ENCODE measurements at regions not wholly inside any gene's neighbourhood (a gene's known extent, or its start where the extent isn't known, plus 50 kb on each side); places are given as distances from the start of the nearest gene placed in this dataset.

DNA sequence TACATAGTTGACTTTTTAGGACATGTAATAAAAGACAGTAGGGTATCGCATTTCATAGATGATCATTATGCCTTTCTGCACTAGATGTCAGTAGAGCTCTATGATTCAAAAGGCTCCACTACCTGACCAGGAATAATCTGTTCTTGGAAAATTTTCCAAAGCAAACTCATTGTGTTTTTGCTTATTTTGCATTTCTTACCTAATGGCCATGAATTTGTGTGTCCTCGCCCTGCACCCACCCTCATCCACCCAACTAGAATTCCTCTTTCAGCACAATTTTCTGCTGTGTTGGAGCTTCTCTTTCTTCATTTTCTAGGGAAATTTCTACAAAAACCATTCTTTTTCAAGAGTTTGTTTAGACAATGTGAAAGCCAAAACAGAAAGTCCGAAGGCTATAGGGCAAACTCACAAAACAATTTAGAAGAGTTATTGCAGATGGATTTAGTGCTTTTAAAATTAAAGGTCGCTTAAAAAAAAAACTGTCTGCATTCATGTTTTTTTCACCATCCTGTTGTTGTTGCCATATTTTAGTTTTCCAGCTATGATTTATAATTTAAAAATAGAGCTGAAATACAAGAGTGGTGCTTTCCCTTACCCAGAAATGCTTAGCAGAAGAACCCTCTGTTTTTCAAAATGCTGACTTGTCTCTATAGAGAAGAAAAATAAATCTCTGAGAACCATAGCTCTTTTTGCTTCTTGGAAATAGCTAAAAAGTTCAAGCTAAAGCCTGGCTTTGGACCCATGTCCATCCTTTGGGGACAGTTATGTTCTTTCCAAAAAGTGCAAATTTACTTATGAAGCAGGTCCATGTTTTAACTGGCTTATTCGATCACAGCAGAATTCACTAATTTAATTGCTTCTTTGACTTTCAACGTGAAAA lies 183.7 kb downstream of the SPATA18 start:
- peak; percentile 52 for DNase-seq

DNA sequence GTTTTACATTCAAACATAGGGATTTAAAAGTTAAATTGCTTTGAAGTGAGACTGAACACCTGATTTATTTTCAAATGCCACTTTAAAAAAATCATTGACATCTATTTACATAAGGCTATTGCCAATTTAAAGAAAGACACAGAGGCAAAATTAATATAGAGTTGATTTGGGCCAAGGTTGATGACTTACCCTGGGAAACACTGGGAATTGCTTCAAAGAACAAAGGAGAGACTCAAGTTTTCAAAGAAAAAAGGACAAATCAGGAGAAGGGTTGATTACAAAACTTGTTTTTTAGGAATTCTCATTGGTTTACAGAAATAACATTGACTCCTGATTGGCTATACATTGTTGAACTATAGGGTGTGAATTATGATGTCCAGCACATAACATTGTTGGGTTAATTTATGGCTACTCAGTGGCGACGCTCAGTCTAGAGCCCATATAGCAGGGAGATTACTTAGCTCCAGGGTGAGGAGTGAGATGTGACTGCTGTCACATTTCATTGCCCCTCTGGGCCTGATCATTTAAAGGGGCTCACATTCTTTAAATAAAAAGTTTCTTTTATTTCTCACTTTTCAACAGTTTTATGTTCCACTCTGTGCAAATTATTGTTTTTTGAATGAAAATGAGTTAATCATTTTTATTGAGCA lies 184.6 kb downstream of the SPATA18 start:
- no peak for DNase-seq

GRCh38 chr4:52241916-52242315 lies 190.8 kb downstream of the SPATA18 start:
- no peak for DNase-seq

- no peak for DNase-seq
Observed at GRCh38 chr4:52243367-52243766, 192.3 kb downstream of the SPATA18 start.

GRCh38 chr4:52244103-52244775 lies 193.1 kb downstream of the SPATA18 start:
- no peak for DNase-seq

DNA sequence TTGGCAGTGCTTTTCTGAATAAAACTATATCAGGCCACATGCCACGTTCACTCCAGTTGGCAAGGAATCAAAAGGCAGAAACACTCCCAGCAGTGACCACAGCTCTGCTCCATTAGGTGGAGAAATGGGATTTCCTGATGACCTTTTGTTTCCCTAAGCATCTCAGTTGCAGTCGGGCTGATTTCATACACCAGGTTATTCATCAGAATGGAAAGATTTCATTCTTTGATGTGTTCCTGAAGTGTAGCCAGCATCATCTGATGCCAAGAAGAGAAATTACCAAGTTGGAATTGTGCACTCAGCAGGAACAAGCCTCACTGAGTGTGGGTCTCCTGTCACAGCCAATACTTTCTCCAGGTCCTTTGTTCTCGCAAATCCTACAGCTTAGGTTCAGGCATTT lies 193.7 kb downstream of the SPATA18 start:
- no peak for DNase-seq

GRCh38 chr4:52246827-52247226 lies 195.7 kb downstream of the SPATA18 start:
- DNase-seq = no peak

DNA sequence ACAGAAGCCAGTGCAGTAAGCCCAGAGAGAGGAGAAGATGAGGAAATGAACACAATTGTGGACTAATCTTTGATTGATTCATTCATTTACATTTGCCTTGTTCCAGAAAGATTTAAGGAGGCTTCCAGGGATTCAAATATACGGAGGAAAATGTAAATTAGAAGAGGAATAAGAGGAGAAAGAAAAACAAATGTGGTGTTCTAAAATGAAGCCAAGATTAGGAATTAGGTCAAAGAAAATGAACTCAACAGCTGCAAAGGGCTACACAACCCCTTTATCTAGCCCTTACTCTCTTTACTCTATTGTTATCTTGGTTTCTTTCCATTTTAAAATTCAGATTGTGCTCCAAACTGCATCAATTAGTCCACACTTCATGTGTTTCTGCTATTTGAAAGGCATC lies 196.8 kb downstream of the SPATA18 start:
- DNase-seq = no peak

DNA sequence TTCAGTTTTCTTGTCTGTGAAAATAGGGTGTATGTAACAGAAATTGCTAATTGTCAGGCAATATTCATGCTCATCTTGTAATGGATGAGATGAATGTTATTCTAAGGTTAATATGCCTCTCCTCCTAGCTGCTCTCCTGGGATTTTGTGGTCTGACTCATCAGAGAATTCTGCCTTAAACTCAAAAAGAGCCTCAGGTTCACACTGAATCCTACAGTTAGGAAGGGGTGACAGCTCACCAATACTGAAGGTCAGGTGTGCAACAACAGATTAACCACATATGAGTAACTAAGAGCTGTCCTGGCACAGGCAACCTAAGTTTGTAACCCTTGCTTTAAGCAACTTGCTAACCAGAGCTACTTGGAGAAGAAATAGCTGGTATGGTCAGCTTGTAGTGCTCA lies 197.7 kb downstream of the SPATA18 start:
- peak; percentile 71 for DNase-seq

- DNase-seq = peak; percentile 58
Observed at GRCh38 chr4:52249581-52249980, 198.5 kb downstream of the SPATA18 start.

DNA sequence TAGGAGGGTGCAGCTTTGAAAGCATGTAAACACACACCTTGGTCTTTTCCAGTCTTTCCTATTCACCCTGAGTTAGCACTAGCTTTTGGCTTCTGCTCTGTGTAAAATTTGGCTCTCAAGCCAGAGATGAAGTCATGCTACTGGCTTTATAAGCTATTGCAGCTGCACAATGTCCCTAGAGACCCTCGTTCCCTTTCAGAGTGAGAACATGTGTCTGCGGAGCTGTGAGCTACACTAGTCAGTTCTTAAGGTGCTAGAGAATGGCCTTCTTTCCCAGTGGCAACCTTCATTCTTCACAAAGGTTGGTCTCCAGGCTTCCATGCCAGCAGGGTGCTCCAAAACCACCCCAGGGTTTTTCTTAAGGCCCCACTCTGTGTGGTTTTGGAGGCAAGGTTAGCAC lies 199.1 kb downstream of the SPATA18 start:
- peak; percentile 68 for DNase-seq

GRCh38 chr4:52251864-52252263 lies 200.8 kb downstream of the SPATA18 start:
- no peak for DNase-seq

GRCh38 chr4:52253025-52253424 lies 201.9 kb downstream of the SPATA18 start:
- DNase-seq = no peak

GRCh38 chr4:52256522-52256921 lies 205.4 kb downstream of the SPATA18 start:
- DNase-seq = no peak

DNA sequence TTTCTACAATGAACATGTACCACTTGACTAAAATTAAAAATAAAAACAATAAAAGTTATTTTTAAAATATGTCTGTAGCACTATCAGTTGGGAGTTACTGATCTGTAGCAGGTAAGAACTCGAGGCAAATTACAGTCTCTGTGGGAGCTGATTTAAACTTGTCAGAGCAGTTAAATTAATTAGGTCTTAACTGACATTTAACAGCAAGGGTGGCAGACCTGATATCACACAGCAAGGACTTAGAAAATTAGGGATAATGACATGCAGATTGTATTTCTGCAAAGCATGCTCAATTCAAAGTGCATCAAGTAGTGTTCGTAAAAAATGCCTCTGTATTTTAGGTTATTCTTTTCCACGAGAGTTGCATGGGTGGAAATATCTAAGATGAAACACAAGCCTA lies 208.9 kb downstream of the SPATA18 start:
- DNase-seq = no peak

GRCh38 chr4:52260514-52261210 lies 209.6 kb downstream of the SPATA18 start:
- peak; percentile 25 for DNase-seq

- DNase-seq = peak; percentile 20
Observed at GRCh38 chr4:52263607-52264006, 212.5 kb downstream of the SPATA18 start.

DNA sequence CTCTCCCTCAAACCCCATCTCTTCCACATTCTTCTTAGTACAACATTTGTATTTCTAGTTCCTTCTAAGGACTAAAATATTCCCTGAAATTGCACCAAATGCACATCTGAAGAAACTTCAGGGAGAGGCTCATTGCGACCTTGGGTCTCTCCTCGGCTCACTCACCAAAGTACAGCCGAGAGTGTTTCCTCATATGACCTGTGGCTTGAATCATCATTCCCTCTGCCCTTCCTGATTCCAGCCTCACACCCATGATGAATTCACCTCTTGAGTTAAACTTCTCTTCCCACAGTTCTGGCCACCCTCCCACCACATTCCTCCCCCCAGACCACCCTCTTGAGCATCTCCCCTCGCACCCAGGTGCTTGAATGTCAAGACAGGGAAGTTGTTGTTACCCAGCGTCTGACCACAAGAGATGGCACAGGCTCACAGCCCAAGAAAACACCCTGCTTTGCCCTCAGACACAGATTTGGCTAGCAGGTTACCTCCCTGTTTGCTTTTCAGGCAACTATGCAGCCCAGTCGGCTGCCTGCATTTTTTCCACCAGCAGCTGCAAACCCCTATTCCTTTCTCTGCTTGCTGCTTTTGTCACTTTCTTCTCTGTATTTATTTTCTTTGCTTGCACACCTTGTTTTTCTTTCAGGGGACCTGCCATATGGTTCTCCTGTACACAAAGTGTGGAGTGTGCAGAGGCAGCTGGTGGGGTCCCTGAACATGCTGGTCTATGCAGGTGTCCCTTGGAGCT lies 214.8 kb downstream of the SPATA18 start:
- DNase-seq = no peak

DNA sequence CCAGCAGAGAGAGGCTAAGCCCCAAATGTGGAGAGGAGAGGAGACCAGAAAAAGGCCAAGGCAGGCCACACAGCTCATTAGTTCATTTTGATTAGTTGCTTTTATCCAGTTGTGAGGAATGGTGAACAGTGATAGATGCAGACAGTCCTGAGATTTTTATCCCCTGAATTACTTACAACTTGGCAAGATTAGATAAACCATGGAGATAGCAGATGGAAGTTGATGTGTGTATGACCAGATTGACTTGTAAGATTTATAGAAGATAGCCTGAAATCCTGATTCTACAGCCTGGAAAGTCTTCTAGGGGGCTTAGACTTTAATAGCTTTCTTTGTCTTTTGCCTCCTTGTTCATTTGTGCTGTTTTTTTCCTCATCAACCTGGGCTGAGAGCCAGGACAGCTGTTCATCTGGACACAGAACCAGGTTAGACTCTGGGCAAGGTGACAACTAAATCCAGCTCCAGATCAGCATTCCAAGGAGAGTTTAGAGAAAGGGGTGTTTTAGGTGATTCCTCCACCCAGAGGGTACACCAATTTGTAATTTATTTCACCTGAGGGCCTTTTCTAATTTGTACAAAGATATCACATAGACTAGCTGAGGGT lies 215.5 kb downstream of the SPATA18 start:
- no peak for DNase-seq

DNA sequence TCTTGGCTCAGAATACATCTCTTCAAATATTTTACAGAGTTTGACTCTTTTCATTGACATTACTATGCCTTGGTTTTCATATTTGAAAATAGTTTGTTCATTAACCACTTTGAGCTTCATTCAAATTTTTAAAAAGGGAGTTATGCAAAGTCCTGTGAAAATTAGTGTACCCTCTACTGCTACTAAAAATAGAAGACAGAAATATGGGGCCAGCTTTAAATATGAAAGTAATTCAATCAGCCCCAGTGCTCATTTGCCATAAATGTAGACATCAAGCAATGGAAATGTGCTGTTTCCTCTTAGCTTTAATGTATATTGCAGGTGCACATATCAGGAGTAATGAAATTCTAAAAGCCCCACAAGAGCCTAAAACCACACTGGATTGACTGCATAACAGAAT lies 218.7 kb downstream of the SPATA18 start:
- DNase-seq = no peak

GRCh38 chr4:52273885-52274284 lies 222.8 kb downstream of the SPATA18 start:
- DNase-seq = no peak
